Testis (tissue), 2 donors: ENCODE measurements at regions not wholly inside any gene's neighbourhood (a gene's known extent, or its start where the extent isn't known, plus 50 kb on each side); places are given as distances from the start of the nearest gene placed in this dataset.

Experiments used
- POLR2A ChIP-seq: fragments of 450-650 bp; IDR thresholded peaks from one replicate; pipeline ENCODE4 v1.6.1; 2017; ENCODE audit warnings: antibody characterized with exemption, mild to moderate bottlenecking, moderate library complexity
- TF ChIP-seq, protein P1 (sequence below), 3 experiments: fragments of 450-650 bp in 2 of 3; fragments of 200-600 bp in 1 of 3; sonication (generic) in 1 of 3; IDR thresholded peaks; one replicate each; pipeline ENCODE4 v1.5.1; 2016 to 2019; ENCODE audit warnings: antibody characterized with exemption in 3 of 3, mild to moderate bottlenecking in 2 of 3, moderate library complexity in 1 of 3

DNA sequence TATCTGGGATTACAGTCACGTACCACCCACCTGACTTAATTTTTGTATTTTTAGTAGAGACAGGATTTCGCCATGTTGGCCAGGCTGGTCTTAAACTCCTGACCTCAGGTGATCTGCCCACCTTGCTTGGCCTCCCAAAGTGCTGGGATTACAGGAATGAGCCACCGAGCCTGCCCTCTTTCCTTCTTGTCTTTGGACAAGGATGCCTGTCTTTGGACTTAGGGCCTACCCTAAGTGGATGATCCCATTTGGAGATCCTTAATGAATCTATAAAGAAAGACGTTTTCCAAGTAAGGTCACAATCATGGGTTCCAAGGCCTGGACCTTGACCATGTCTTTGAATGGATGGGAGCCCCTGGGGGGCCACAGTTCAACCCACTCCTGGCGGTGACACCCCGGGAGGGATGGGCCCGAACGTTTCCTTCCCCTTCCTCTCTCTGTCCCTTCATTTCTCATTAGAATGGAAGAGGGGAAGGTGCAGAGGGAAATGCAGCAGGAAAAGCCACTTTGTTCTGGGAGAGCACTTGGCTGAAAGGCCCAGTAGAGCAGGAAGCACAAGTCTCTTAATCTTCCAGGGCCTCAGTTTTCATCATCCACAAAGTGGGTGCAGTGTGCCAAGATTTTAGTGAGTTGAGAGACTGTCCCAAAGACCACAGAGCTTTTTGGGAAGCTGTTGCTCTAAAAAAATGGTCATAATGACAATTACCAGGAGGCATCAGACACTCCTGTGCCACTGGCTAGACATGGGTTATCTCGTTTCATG is 353.3 kb downstream of the SEC14L1 start:
- no peak for TF ChIP-seq POLR2A
- TF ChIP-seq, protein P1, sequence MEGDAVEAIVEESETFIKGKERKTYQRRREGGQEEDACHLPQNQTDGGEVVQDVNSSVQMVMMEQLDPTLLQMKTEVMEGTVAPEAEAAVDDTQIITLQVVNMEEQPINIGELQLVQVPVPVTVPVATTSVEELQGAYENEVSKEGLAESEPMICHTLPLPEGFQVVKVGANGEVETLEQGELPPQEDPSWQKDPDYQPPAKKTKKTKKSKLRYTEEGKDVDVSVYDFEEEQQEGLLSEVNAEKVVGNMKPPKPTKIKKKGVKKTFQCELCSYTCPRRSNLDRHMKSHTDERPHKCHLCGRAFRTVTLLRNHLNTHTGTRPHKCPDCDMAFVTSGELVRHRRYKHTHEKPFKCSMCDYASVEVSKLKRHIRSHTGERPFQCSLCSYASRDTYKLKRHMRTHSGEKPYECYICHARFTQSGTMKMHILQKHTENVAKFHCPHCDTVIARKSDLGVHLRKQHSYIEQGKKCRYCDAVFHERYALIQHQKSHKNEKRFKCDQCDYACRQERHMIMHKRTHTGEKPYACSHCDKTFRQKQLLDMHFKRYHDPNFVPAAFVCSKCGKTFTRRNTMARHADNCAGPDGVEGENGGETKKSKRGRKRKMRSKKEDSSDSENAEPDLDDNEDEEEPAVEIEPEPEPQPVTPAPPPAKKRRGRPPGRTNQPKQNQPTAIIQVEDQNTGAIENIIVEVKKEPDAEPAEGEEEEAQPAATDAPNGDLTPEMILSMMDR (IDR thresholded peaks at IDR 0.05) = no peak
